HG02852 (cell line): ENCODE measurements at regions not wholly inside any gene's neighbourhood (a gene's known extent, or its start where the extent isn't known, plus 50 kb on each side); places are given as distances from the start of the nearest gene placed in this dataset.

Experiments
- ATAC-seq: cut with Tn5 transposase; IDR thresholded peaks from one replicate; pipeline ENCODE4 v1.9.1; 2021; ENCODE audit warnings: mild to moderate bottlenecking, moderate library complexity; ENCODE audit not compliant: unreplicated experiment

- ATAC-seq, result peak; percentile 95
These were observed 214.3 kb upstream of the MARCKS start for GRCh38 chr6:113642714-113643406.

DNA sequence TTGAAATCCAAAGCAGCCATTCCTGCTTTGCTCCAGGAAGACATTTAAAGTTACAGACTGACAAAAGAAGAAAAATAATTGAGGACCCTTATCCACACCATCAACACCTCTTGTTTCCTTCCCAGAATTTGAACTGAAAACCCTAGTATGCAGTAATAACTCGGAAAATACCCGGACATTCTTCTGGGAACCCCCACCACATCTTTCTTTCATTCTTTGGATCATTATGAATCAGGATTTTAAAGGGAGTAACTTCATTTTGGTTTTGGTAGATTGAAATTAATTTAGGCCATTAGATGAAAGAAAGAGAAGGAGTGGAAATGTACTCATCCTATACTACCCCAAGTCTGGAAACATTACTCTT is 213.8 kb upstream of the MARCKS start:
- ATAC-seq, result no peak

DNA sequence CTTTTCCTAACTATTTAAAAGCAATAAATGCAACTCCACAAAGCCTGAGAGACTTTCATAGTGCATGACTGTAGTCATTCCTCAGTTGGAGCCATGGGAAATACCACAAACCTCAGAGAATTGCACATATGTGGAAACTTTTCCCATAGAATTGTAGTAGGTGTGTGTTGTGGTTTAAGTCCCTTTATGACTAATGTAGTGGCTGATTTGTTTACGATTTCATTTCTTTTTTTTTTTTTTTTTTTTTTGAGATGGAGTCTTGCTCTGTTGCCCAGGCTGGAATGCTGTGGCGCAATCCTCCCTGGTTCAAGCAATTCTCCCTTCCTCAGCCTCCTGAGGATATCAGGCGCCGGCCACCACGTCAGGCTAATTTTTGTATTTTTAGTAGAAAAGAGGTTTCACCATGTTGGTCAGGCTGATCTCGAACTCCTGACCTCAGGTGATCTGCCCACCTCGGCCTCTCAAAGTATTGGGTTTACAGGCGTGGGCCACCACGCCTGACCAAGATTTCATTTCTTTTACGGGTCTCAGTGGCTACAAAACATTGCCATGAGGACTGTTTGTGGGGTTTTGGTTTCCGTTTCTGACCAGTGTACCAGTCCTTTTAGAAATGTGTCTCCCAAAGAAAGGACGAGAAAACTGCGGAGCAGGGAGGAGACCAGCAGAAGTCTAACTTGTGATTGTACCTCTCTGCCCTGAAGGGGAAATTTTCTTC is 212.1 kb upstream of the MARCKS start:
- no peak for ATAC-seq

DNA sequence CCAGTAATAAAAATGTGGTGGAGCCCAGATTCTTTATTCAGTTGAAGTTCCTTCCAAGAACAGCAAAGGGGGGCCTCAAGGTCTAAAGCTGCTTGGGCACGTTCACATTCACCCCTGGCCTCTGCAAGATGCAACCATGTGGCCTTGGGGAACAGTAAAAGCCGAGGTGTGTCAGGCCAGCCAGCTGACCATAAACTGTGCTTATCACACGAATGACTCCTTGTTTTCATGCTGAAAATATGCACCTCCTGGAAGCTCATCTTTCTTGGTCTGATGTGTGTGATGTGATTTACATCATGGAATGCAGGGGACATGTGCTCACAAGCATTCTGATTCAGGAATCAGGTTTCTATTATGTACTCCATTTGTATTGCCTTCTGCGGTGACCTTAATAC is 211.6 kb upstream of the MARCKS start:
- no peak for ATAC-seq

DNA sequence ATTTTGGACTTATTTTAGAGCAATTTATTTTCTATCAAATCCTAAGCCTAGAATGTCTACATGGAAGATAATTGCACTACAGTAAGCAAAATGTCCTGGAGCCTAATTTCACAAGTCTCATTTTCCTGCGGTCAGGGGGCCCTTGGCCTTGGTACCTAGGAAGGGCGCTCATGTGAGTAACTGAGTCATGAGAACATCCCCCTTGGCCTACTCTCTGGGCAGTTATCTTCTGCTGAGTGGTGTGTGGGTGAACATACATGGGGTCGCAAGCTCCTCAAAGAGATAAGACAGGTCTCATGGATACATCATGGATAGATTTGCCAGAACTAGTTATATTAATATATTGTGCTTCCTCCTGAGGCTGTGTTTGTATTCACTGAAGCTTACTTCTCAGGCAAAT is 211.2 kb upstream of the MARCKS start:
- ATAC-seq, result no peak

- no peak for ATAC-seq
These were observed 210.4 kb upstream of the MARCKS start for GRCh38 chr6:113646701-113647100.

- no peak for ATAC-seq
These were observed 209.8 kb upstream of the MARCKS start for GRCh38 chr6:113647143-113647889.

DNA sequence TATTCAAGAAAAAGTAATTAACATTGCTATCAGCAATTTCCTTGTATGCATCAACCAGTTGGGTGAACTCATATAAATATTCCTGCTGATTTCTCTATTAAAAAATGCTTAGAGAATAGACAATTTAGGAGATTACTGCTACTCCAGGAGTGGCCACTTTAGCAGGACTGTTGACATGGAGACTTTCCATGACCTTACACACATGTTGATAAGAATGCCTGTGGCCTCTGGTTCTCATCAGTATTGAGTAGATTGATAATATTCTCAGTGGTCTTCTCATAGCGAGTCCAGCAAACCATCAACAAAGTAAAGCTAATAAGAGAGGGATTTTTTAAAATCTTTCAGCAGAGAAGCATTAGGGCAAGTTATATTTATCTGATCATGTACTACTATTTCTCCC is 208.4 kb upstream of the MARCKS start:
- no peak for ATAC-seq

DNA sequence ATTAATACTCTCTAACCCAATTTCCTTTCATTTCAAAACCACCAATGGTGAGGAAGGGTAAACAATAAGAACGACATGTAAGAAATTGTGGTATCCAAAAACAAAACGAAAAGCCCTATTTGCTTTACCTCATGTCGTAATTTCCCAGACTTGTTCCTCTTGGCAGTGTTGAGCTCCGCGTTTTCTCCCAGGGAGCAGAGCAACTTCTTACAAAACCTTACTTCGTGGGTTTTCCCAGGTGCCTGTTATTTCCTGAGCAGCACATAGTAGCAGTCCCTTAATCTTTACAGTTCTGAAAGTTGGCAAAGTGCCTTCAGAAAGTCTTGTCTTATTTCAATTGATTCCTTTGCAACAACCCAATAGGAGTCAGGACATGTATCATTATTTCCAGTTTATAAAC is 207.9 kb upstream of the MARCKS start:
- ATAC-seq, result no peak

- ATAC-seq, result no peak
These were observed 207.1 kb upstream of the MARCKS start for GRCh38 chr6:113649880-113650609.

DNA sequence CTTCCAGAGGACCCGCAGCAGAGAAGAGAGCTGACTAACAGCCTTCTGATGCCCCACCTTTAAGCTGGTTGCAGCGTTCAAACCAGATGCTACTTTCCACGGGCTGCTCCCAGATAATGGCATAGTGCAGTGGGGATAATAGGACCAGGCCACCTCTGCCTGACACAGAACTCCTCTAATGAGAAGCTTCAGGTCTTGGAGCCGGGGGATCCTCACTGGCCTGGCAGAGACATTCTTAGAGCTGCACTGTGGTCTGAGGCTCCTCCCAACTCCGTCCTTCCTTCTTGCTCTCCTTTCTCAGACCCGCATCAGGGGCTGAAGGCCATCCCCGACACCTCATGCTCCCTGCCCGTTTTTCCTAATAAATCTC is 206.6 kb upstream of the MARCKS start:
- ATAC-seq, result no peak

DNA sequence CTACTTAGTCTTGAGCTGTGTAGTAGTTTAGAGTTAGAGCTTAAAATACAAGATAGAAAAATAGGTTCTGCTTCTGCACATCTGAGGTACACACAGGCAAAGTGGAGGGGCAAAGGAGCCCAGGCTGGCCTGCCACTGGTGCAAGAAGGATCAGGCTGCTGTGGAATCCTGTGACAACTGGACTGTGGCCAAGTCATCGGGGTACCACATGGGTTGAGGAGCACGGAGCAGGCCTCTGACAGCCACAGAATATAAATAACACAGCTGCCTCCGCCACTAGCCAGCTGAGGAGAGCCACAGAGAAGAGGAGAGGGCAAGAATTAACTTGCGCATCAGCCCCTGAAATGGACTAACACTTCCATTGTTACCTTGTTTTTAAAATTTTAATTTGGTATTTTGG is 206.0 kb upstream of the MARCKS start:
- ATAC-seq, result no peak

DNA sequence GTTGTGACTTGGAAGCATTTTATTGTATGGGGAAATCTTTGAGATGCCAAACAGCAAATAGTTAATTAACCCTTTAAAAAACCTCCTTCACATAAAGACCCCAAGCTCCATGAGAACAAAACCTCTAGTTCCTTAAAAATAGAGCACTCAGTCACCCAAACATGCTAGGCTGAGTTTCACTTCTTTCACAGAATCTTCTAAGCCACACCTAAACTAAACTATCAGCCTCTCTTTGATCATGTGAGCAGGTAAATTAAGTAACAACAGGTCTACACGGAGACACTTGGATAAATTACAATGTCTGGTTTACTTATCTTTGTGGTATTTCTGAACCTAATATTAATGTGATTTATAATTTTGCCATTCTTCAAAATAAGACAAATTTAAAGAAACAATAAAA is 205.2 kb upstream of the MARCKS start:
- ATAC-seq, result peak; percentile 42

DNA sequence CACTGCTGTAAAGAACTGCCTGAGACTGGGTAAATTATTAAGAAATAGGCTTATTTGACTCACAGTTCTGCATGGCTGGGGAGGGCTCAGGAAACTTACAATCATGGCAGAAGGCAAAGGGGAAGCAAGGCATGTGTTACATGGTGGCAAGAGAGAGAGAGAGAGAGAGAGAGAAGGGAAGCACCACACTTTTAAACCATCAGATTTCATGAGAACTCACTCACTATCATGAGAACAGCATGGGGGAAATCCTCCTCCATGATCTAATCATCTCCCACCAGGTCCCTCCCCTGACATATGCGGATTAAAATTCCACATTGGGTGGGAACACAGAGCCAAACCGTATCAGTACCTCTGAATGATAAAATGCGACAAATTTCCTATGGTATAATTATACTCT is 203.9 kb upstream of the MARCKS start:
- ATAC-seq, result no peak

GRCh38 chr6:113654396-113654795 is 202.7 kb upstream of the MARCKS start:
- no peak for ATAC-seq

GRCh38 chr6:113655761-113656160 is 201.4 kb upstream of the MARCKS start:
- ATAC-seq, result no peak

DNA sequence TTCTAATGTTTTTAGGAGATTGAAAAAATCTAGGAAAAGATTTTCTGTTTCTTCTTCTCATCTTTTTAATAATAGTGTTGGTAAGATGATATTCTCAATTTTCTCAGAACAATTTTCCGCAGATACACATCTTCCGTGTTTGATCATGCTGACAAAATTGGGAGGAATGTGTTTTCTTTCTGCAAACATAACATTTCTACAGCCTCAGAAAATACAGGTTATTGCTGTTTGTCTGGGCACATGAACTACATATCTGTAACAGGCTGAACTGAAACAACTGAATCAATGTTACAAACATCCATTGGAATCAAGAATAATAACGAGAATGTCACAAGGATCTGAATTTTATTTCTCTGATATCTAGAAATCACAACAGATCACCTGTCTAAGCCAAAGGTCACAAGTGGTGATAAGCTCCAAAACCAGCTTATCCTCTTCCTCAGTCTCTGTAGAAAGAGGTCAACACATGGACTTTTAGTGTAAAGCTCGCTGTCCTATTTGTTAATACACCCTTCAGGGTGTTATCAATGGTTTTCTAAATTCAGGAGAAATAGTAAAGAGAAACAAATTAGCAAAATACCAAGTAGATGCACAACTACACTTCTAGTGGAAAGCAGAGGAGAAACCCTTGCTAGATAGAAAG is 197.3 kb upstream of the MARCKS start:
- ATAC-seq, result no peak

GRCh38 chr6:113660819-113661218 is 196.3 kb upstream of the MARCKS start:
- ATAC-seq, result no peak

DNA sequence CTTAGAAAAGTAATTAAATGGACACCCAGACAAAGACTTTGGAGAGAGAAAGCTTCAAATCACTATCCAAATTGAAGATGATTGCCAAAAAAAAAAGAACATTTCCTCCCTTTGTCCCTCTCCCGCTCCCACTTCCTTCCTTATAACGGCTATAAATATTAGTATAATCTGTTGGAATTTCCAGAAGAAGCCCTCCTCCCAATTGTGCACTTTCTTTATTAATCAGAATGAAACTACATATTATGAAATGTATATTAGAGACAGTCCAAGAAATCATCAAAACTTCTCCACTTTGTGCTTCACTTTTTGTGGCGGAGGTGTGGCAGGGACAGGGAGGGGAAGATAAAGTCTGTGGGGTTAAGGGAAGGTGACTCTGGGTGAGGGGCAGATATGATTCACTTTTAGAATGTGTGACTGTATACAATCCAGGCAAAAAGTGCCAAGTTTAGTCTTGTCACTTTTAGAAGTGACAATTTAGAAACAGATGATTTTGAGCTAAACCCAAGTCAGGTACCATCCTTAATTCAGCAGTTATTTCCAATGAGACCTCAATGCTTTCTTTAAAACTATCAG is 195.0 kb upstream of the MARCKS start:
- no peak for ATAC-seq

GRCh38 chr6:113662688-113663333 is 194.3 kb upstream of the MARCKS start:
- ATAC-seq, result peak; percentile 80
